HuH-7 (cell line): ENCODE measurements at regions not wholly inside any gene's neighbourhood (a gene's known extent, or its start where the extent isn't known, plus 50 kb on each side); places are given as distances from the start of the nearest gene placed in this dataset.
"Not testable (repeated sequence)": the region's sequence is repeated elsewhere in the genome, so short reads cannot be mapped to it uniquely, and the experiment has no call there.

Experiments
- DNase-seq: peaks from one replicate; pipeline ENCODE4 v3.0.0; 2011; ENCODE audit warnings: low spot score

GRCh38 chrX:5695971-5696370 is 532.7 kb downstream of the NLGN4X start:
- no peak for DNase-seq

- no peak for DNase-seq
Observed at GRCh38 chrX:5683996-5684395, 544.7 kb downstream of the NLGN4X start.

GRCh38 chrX:5681159-5681558 is 547.5 kb downstream of the NLGN4X start:
- DNase-seq: no peak

GRCh38 chrX:5674036-5674435 is 554.6 kb downstream of the NLGN4X start:
- no peak for DNase-seq

- DNase-seq: no peak
Observed at GRCh38 chrX:5672099-5672498, 556.6 kb downstream of the NLGN4X start.

GRCh38 chrX:5666689-5667088 is 562.0 kb downstream of the NLGN4X start:
- not testable (repeated sequence) for DNase-seq

- DNase-seq: no peak
Observed at GRCh38 chrX:5656544-5656943, 572.1 kb downstream of the NLGN4X start.

GRCh38 chrX:5650904-5651303 is 577.8 kb downstream of the NLGN4X start:
- DNase-seq: no peak

GRCh38 chrX:5648941-5649568 is 579.6 kb downstream of the NLGN4X start:
- no peak for DNase-seq

GRCh38 chrX:5646818-5647217 is 581.8 kb downstream of the NLGN4X start:
- DNase-seq: no peak

GRCh38 chrX:5644776-5645175 is 583.9 kb downstream of the NLGN4X start:
- DNase-seq: no peak

- no peak for DNase-seq
Observed at GRCh38 chrX:5640071-5640470, 588.6 kb downstream of the NLGN4X start.

- DNase-seq: no peak
Observed at GRCh38 chrX:5638572-5638971, 590.1 kb downstream of the NLGN4X start.

- DNase-seq: no peak
Observed at GRCh38 chrX:5632887-5633286, 595.8 kb downstream of the NLGN4X start.

GRCh38 chrX:5632061-5632614 is 596.5 kb downstream of the NLGN4X start:
- no peak for DNase-seq

- no peak for DNase-seq
Observed at GRCh38 chrX:5617666-5618065, 611.0 kb downstream of the NLGN4X start.

- no peak for DNase-seq
Observed at GRCh38 chrX:5595570-5595969, 633.1 kb downstream of the NLGN4X start.

- DNase-seq: no peak
Observed at GRCh38 chrX:5586726-5587125, 641.9 kb downstream of the NLGN4X start.

- DNase-seq: no peak
Observed at GRCh38 chrX:5575407-5575806, 653.3 kb downstream of the NLGN4X start.

- no peak for DNase-seq
Observed at GRCh38 chrX:5568934-5569333, 659.7 kb downstream of the NLGN4X start.

- no peak for DNase-seq
Observed at GRCh38 chrX:5559386-5559785, 669.3 kb downstream of the NLGN4X start.

- no peak for DNase-seq
Observed at GRCh38 chrX:5549512-5549911, 679.2 kb downstream of the NLGN4X start.

- DNase-seq: no peak
Observed at GRCh38 chrX:5537098-5537497, 691.6 kb downstream of the NLGN4X start.

GRCh38 chrX:5536261-5536660 is 692.4 kb downstream of the NLGN4X start:
- no peak for DNase-seq
